D721Med (cell line): ENCODE measurements at regions not wholly inside any gene's neighbourhood (a gene's known extent, or its start where the extent isn't known, plus 50 kb on each side); places are given as distances from the start of the nearest gene placed in this dataset.

Source experiments
- DNase-seq: peaks from one replicate; pipeline ENCODE4 v3.0.0; 2011; ENCODE audit warnings: low spot score; ENCODE audit not compliant: insufficient read length
- FAIRE-seq: peaks from 2 replicates; lab custom pipeline; 2011; peaks lifted over from hg19 to GRCh38; lab: Jason Lieb, UNC
- CTCF ChIP-seq: IDR thresholded peaks from 2 replicates; pipeline ENCODE4 v1.5.1; 2012; ENCODE audit warnings: mild to moderate bottlenecking, control low read depth; ENCODE audit not compliant: insufficient read depth; ENCODE audit errors: missing control alignments

GRCh38 chr5:5794118-5794560 is 371.7 kb downstream of the ICE1 start:
- FAIRE-seq, result no peak
- DNase-seq, result no peak
- TF ChIP-seq CTCF, result no peak

- FAIRE-seq, result no peak
- no peak for DNase-seq
- TF ChIP-seq CTCF, result no peak
Measured at GRCh38 chr5:5793242-5794117, 371.0 kb downstream of the ICE1 start.

GRCh38 chr5:5792106-5792505 is 369.6 kb downstream of the ICE1 start:
- no peak for FAIRE-seq
- no peak for TF ChIP-seq CTCF
- no peak for DNase-seq

- FAIRE-seq, result no peak
- DNase-seq, result no peak
- TF ChIP-seq CTCF, result no peak
Measured at GRCh38 chr5:5788793-5789192, 366.3 kb downstream of the ICE1 start.

DNA sequence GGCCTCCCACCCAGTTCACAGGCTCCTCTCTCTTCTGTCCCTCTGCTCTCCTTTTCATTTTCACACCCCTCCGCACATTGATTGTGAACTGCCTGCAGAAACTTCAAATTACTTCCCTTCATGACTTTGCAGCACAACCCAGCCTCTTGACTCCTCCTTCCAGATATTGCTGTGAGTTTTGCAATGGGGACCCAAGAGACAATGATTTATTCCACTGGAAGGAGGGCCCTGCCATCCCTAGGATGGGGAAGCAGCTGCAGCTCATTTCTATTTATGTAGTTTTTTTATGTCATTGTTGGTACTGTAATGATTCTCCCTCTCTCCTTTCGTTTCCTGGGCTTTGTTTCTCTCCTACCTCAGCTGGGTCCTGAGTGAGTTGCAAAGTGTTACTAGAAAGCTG is 364.9 kb downstream of the ICE1 start:
- TF ChIP-seq CTCF, result no peak
- DNase-seq (no peak), FAIRE-seq (no peak)

DNA sequence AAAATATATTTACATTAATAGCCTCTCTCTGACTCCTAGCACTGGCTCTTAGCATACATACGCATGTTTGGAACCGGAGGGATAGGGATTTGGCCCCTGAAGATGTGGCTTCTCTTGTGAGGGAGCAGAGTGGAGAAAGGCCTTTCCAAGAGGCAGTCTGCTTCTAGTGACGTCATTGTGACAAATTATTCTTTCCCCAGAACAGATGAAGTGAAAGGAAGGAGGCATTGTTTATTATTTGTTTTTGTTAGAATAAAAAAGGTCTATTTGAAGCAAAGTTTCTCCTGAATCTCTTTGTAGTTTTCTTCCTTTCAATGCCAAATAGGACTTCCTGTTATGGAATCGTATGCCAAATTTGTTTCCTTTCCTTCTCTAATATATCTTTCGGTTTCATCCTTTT is 361.6 kb downstream of the ICE1 start:
- FAIRE-seq (no peak), DNase-seq (no peak)
- no peak for TF ChIP-seq CTCF

DNA sequence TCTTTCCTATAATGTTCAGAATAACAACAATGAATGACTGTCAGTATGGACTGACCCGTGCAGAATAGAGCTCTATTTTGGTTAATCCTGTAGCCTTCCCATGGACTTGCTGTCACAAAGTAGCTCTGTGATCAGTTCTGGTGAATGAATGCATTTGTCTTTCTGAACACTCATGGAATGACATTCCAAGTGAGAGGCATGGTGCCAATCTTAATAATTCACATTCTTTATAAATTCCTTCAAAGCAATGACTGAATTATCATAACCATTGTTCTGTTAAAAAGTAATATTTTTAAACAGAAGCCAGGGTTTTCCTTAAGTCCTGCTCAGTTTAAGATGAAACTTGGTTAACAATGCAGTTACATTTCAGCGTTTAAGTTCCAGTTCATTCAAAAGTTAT is 360.5 kb downstream of the ICE1 start:
- DNase-seq (no peak), FAIRE-seq (no peak)
- no peak for TF ChIP-seq CTCF
